Ascending aorta (tissue), 2 donors: ENCODE measurements at regions not wholly inside any gene's neighbourhood (a gene's known extent, or its start where the extent isn't known, plus 50 kb on each side); places are given as distances from the start of the nearest gene placed in this dataset.
A peak's percentile ranks its signal among the peaks of the same experiment; 100 is the strongest.
"Not testable (repeated sequence)": the region's sequence is repeated elsewhere in the genome, so short reads cannot be mapped to it uniquely, and the experiment has no call there.

Experiments used
- DNase-seq, 2 donors: peaks; one replicate each; pipeline ENCODE4 v3.0.0-alpha.2; 2019; ENCODE audit warnings: low spot score in 2 of 2
- H3K27ac ChIP-seq, 2 donors: fragments of 200-600 bp; sonication (generic); one replicate each; pipeline ENCODE4 v1.5.1; 2016 to 2017; ENCODE audit warnings: mild to moderate bottlenecking in 1 of 2
- H3K27me3 ChIP-seq: fragments of 200-600 bp; sonication (generic); one replicate; pipeline ENCODE4 v1.5.1; 2017
- H3K36me3 ChIP-seq, 2 donors: fragments of 200-600 bp; sonication (generic); one replicate each; pipeline ENCODE4 v1.5.1; 2016
- H3K4me1 ChIP-seq, 2 donors: fragments of 200-600 bp; sonication (generic); one replicate each; pipeline ENCODE4 v1.5.1; 2016 to 2017; ENCODE audit warnings: mild to moderate bottlenecking in 1 of 2
- H3K4me3 ChIP-seq, 2 donors: fragments of 200-600 bp; sonication (generic); one replicate each; pipeline ENCODE4 v1.5.1; 2016 to 2017; ENCODE audit warnings: mild to moderate bottlenecking in 1 of 2
- H3K9me3 ChIP-seq, 2 donors: fragments of 200-600 bp; sonication (generic); one replicate each; pipeline ENCODE4 v1.5.1; 2016
- CTCF ChIP-seq, 3 experiments: fragments of 200-600 bp in 2 of 3; fragments of 450-650 bp in 1 of 3; sonication (generic) in 2 of 3; IDR thresholded peaks; one replicate each; pipeline ENCODE4 v1.5.1; 2016 to 2019; ENCODE audit warnings: antibody characterized with exemption in 3 of 3, mild to moderate bottlenecking in 1 of 3, moderate library complexity in 1 of 3
- intact Hi-C: fragments of 100-400 bp; cut with DNase I; formaldehyde crosslinking; loops from one replicate; pipeline ENCODE4 v1.15.1; 2023

- Histone ChIP-seq H3K36me3 (no peaks in the 10 kb centered on the region), H3K9me3 (no peaks in the 10 kb centered on the region), H3K27me3 (no peaks in the 10 kb centered on the region), H3K4me1 (peaks cover 0 to 4% of the 10 kb centered on the region in 2 donors), H3K4me3 (no peak overlapping the region), H3K27ac (no peak overlapping the region)
- no peak for TF ChIP-seq CTCF (IDR thresholded peaks at IDR 0.05)
- intact Hi-C loops, result no loop called here
- no peak for DNase-seq
Measured at GRCh38 chr10:87603196-87603595, 56.5 kb upstream of the PAPSS2 start.

- H3K27ac ChIP-seq, result no peak overlapping the region
Measured at GRCh38 chr10:87603769-87604168, 55.9 kb upstream of the PAPSS2 start.

GRCh38 chr10:87605628-87606251 is 53.9 kb upstream of the PAPSS2 start:
- no peaks in the 10 kb centered on the region for H3K4me1 ChIP-seq
- H3K36me3 ChIP-seq, result no peaks in the 10 kb centered on the region
- no peak overlapping the region for H3K4me3 ChIP-seq
- no peaks in the 10 kb centered on the region for H3K9me3 ChIP-seq
- intact Hi-C loops, result loop anchor here (5.0 kb wide), 2 partner anchors 52 to 132 kb away; partner anchors contain the start of gene PAPSS2
- peak overlapping the region in 1 of 2 donors; percentile 38 for H3K27ac ChIP-seq
- DNase-seq, result no peak
- TF ChIP-seq CTCF (IDR thresholded peaks at IDR 0.05), result no peak
- no peaks in the 10 kb centered on the region for H3K27me3 ChIP-seq

More at GRCh38 chr10:87603769-87604168, 55.9 kb upstream of the PAPSS2 start:
- Histone ChIP-seq H3K36me3 (no peaks in the 10 kb centered on the region), H3K9me3 (no peaks in the 10 kb centered on the region), H3K27me3 (no peaks in the 10 kb centered on the region), H3K4me1 (peaks cover 0 to 4% of the 10 kb centered on the region in 2 donors), H3K4me3 (no peak overlapping the region)
- TF ChIP-seq CTCF (IDR thresholded peaks at IDR 0.05), result no peak
- no peak for DNase-seq
- intact Hi-C loops, result no loop called here

- no peak overlapping the region for H3K4me3 ChIP-seq
- no peak for TF ChIP-seq CTCF (IDR thresholded peaks at IDR 0.05)
- H3K36me3 ChIP-seq, result no peaks in the 10 kb centered on the region
- DNase-seq, result no peak
- no peak overlapping the region for H3K27ac ChIP-seq
- H3K4me1 ChIP-seq, result no peaks in the 10 kb centered on the region
- H3K27me3 ChIP-seq, result no peaks in the 10 kb centered on the region
- intact Hi-C loops, result loop anchor here (5.0 kb wide), 2 partner anchors 49 to 129 kb away; partner anchors contain the start of gene PAPSS2
- H3K9me3 ChIP-seq, result no peaks in the 10 kb centered on the region
Measured at GRCh38 chr10:87608756-87609155, 50.9 kb upstream of the PAPSS2 start.

GRCh38 chr10:87609563-87609962 is 50.1 kb upstream of the PAPSS2 start:
- not testable (repeated sequence) for H3K4me3 ChIP-seq, H3K27me3 ChIP-seq, DNase-seq, H3K4me1 ChIP-seq, H3K9me3 ChIP-seq, H3K27ac ChIP-seq, H3K36me3 ChIP-seq
- intact Hi-C loops, result loop anchor here (5.0 kb wide), 2 partner anchors 48 to 128 kb away; partner anchors contain the start of gene PAPSS2
